ENCODE measurements at regions not wholly inside any gene's neighbourhood (a gene's known extent, or its start where the extent isn't known, plus 50 kb on each side); places are given as distances from the start of the nearest gene placed in this dataset.

GRCh38 chr9:90979138-90979551, 177.5 kb downstream of the SYK start:
- TF ChIP-seq POLR2AphosphoS5 (IDR thresholded peaks at IDR 0.05; ENCODE audit: low read depth, low read length) = no peak
- TF ChIP-seq, protein P1, sequence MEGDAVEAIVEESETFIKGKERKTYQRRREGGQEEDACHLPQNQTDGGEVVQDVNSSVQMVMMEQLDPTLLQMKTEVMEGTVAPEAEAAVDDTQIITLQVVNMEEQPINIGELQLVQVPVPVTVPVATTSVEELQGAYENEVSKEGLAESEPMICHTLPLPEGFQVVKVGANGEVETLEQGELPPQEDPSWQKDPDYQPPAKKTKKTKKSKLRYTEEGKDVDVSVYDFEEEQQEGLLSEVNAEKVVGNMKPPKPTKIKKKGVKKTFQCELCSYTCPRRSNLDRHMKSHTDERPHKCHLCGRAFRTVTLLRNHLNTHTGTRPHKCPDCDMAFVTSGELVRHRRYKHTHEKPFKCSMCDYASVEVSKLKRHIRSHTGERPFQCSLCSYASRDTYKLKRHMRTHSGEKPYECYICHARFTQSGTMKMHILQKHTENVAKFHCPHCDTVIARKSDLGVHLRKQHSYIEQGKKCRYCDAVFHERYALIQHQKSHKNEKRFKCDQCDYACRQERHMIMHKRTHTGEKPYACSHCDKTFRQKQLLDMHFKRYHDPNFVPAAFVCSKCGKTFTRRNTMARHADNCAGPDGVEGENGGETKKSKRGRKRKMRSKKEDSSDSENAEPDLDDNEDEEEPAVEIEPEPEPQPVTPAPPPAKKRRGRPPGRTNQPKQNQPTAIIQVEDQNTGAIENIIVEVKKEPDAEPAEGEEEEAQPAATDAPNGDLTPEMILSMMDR (IDR thresholded peaks at IDR 0.05) = no peak
- no peak for TF ChIP-seq TCF7L2 (IDR thresholded peaks at IDR 0.05; ENCODE audit: low read depth, low read length)
- TF ChIP-seq, protein P2, sequence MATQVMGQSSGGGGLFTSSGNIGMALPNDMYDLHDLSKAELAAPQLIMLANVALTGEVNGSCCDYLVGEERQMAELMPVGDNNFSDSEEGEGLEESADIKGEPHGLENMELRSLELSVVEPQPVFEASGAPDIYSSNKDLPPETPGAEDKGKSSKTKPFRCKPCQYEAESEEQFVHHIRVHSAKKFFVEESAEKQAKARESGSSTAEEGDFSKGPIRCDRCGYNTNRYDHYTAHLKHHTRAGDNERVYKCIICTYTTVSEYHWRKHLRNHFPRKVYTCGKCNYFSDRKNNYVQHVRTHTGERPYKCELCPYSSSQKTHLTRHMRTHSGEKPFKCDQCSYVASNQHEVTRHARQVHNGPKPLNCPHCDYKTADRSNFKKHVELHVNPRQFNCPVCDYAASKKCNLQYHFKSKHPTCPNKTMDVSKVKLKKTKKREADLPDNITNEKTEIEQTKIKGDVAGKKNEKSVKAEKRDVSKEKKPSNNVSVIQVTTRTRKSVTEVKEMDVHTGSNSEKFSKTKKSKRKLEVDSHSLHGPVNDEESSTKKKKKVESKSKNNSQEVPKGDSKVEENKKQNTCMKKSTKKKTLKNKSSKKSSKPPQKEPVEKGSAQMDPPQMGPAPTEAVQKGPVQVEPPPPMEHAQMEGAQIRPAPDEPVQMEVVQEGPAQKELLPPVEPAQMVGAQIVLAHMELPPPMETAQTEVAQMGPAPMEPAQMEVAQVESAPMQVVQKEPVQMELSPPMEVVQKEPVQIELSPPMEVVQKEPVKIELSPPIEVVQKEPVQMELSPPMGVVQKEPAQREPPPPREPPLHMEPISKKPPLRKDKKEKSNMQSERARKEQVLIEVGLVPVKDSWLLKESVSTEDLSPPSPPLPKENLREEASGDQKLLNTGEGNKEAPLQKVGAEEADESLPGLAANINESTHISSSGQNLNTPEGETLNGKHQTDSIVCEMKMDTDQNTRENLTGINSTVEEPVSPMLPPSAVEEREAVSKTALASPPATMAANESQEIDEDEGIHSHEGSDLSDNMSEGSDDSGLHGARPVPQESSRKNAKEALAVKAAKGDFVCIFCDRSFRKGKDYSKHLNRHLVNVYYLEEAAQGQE (IDR thresholded peaks at IDR 0.05; ENCODE audit: insufficient read depth in 1 of 2, low read depth in 2 of 2, low read length in 1 of 2) = no peak
- TF ChIP-seq SIN3A (IDR thresholded peaks at IDR 0.05; ENCODE audit: borderline replicate concordance, insufficient read depth, low read depth, low read length) = no peak
